MCF 10A (cell line): ENCODE measurements at regions not wholly inside any gene's neighbourhood (a gene's known extent, or its start where the extent isn't known, plus 50 kb on each side); places are given as distances from the start of the nearest gene placed in this dataset.

ENCODE experiments used
- BruUV-seq: library from RNA; stranded (reverse); fragments of 400-500 nt; replicated peaks from 2 replicates; lab custom pipeline; 2021; lab: Mats Ljungman, UMichigan
- CTCF ChIA-PET: fragments of 300-600 bp; sonication (Branson Sonifier 250); formaldehyde crosslinking; extraction: SDS; loops from one replicate; lab custom pipeline; 2021; ENCODE audit warnings: antibody characterized with exemption, inconsistent platforms; lab: Yijun Ruan, JAX
- POLR2A ChIA-PET: fragments of 300-600, 350-650 bp; sonication (Branson Sonifier 250); formaldehyde crosslinking; extraction: SDS; loops from one replicate; lab custom pipeline; 2020; ENCODE audit warnings: antibody characterized with exemption, inconsistent platforms; lab: Yijun Ruan, JAX
- DNase-seq: peaks from one replicate; pipeline ENCODE4 v3.0.0-alpha.2; 2018; ENCODE audit not compliant: unreplicated experiment
- H3K27ac Mint-ChIP-seq: one replicate; pipeline ENCODE4 v1.8.0; 2022; ENCODE audit warnings: mild to moderate bottlenecking, low read depth, mixed read lengths; ENCODE audit not compliant: unreplicated experiment
- H3K27me3 Mint-ChIP-seq: one replicate; pipeline ENCODE4 v1.8.0; 2022; ENCODE audit warnings: mixed read lengths; ENCODE audit not compliant: insufficient read depth, unreplicated experiment
- H3K36me3 Mint-ChIP-seq: one replicate; pipeline ENCODE4 v1.8.0; 2022; ENCODE audit warnings: mild to moderate bottlenecking, moderate library complexity, mixed read lengths; ENCODE audit not compliant: insufficient read depth, unreplicated experiment
- H3K4me1 Mint-ChIP-seq: one replicate; pipeline ENCODE4 v1.8.0; 2022; ENCODE audit warnings: mixed read lengths; ENCODE audit not compliant: insufficient read depth, unreplicated experiment
- H3K4me3 Mint-ChIP-seq: one replicate; pipeline ENCODE4 v1.8.0; 2022; ENCODE audit warnings: mild to moderate bottlenecking, moderate library complexity, mixed read lengths; ENCODE audit not compliant: unreplicated experiment
- H3K9me3 Mint-ChIP-seq: one replicate; pipeline ENCODE4 v1.8.0; 2022; ENCODE audit warnings: mixed read lengths; ENCODE audit not compliant: unreplicated experiment
- CTCF ChIP-seq: fragments of 200-600 bp; IDR thresholded peaks from one replicate; pipeline ENCODE4 v1.8.0; 2022; ENCODE audit warnings: antibody characterized with exemption, mild to moderate bottlenecking; ENCODE audit not compliant: unreplicated experiment
- intact Hi-C: fragments of 100-400 bp; cut with micrococcal nuclease; formaldehyde crosslinking; loops from 2 replicates; pipeline ENCODE4 v1.14.1; 2022

GRCh38 chr12:13713556-13714410 lies 267.6 kb downstream of the GRIN2B start:
- BruUV-seq, result no TSS peak
- DNase-seq, result no peak
- Mint-ChIP-seq H3K4me3 (no peak overlapping the region), H3K4me1 (no peaks in the 10 kb centered on the region), H3K27me3 (no peaks in the 10 kb centered on the region), H3K9me3 (no peaks in the 10 kb centered on the region), H3K27ac (no peak overlapping the region), H3K36me3 (no peaks in the 10 kb centered on the region)
- ChIA-PET CTCF (interaction anchor here (0.6 kb wide), 2 partner anchors 53 to 457 kb away, joined by 3 read pairs; no protein-coding TSS in a partner anchor), POLR2A (no interaction called here)
- no peak for TF ChIP-seq CTCF
- intact Hi-C loops, result no loop called here

- Mint-ChIP-seq H3K4me3 (no peak overlapping the region), H3K36me3 (no peaks in the 10 kb centered on the region), H3K4me1 (no peaks in the 10 kb centered on the region), H3K9me3 (no peaks in the 10 kb centered on the region), H3K27ac (no peak overlapping the region), H3K27me3 (peaks cover 25% of the 10 kb centered on the region)
- no peak for TF ChIP-seq CTCF
- no TSS peak for BruUV-seq
- intact Hi-C loops, result no loop called here
- ChIA-PET CTCF (no interaction called here), POLR2A (no interaction called here)
- DNase-seq, result no peak
Measured at GRCh38 chr12:13707829-13708228, 273.6 kb downstream of the GRIN2B start.

GRCh38 chr12:13702381-13702780 lies 279.0 kb downstream of the GRIN2B start:
- POLR2A ChIA-PET, result no interaction called here
- Mint-ChIP-seq H3K9me3 (no peaks in the 10 kb centered on the region), H3K36me3 (no peaks in the 10 kb centered on the region), H3K27ac (no peak overlapping the region), H3K4me1 (no peaks in the 10 kb centered on the region), H3K4me3 (no peak overlapping the region), H3K27me3 (peaks cover 39% of the 10 kb centered on the region)
- TF ChIP-seq CTCF, result no peak
- DNase-seq, result no peak
- no TSS peak for BruUV-seq
- CTCF ChIA-PET, result no interaction called here
- intact Hi-C loops, result no loop called here

GRCh38 chr12:13701502-13701901 lies 279.9 kb downstream of the GRIN2B start:
- peaks cover 44% of the 10 kb centered on the region for H3K27me3 Mint-ChIP-seq
- TF ChIP-seq CTCF, result no peak

More at GRCh38 chr12:13701502-13701901, 279.9 kb downstream of the GRIN2B start:
- DNase-seq, result no peak
- H3K36me3 Mint-ChIP-seq, result no peaks in the 10 kb centered on the region
- no peak overlapping the region for H3K27ac Mint-ChIP-seq
- H3K4me3 Mint-ChIP-seq, result no peak overlapping the region
- ChIA-PET POLR2A (no interaction called here), CTCF (no interaction called here)
- no peaks in the 10 kb centered on the region for H3K4me1 Mint-ChIP-seq
- no TSS peak for BruUV-seq
- no peaks in the 10 kb centered on the region for H3K9me3 Mint-ChIP-seq
- intact Hi-C loops, result no loop called here
